ENCODE measurements at regions not wholly inside any gene's neighbourhood (a gene's known extent, or its start where the extent isn't known, plus 50 kb on each side); places are given as distances from the start of the nearest gene placed in this dataset.

DNA sequence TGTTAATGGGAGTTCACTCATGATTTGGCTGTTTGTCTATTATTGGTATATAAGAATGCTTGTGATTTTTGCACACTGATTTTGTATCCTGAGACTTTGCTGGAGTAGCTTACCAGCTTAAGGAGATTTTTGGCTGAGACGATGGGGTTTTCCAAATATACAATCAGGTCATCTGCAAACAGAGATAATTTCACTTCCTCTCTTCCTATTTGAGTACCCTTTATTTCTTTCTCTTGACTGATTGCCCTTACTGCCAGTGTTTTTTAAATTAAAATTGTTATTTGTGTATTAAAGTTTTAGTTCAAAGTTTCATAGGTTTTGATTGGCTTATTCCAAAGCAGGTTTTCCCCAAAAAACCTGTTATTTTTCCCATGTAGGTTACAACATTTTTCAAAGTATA lies 390.5 kb upstream of the RBMS3 start:
- FAIRE-seq (no peak), DNase-seq (ENCODE audit: low spot score) (no peak)

DNA sequence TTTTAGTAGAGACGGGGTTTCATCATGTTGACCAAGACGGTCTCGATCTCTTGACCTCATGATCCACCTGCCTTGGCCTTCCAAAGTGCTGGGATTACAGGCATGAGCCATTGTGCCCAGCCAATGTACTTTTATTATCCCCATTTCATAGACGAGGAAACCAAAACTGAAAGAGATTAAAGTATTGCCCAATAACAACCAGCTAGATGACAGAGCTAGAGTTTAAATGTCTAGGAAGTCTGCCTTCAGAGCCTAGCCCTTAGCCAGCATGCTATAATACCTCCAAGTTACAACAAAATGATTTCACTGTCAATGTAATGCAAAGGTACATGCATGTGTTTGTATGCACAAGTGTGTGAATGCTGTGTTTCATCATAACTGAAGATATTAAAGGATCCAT lies 389.4 kb upstream of the RBMS3 start:
- no peak for DNase-seq (ENCODE audit: low spot score)
- no peak for FAIRE-seq

DNA sequence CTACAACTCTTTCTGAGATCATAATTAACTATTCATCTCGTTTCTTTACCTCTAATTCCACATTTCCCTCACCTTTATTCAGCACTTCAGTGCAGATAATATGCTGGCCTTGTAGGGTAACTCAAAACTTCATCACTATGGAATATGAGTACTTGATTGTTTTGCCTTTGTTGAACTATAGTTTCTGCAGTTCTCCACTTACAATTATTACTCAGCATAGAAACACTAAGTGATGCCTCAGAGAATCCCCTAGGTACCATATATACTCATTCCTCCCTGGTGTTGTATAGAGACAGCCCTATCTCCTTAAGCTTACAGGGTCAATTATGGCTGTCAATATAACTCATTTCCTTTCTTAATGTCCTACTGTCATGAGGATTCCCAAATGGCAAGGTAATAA lies 380.6 kb upstream of the RBMS3 start:
- FAIRE-seq (no peak), DNase-seq (ENCODE audit: low spot score) (no peak)

DNA sequence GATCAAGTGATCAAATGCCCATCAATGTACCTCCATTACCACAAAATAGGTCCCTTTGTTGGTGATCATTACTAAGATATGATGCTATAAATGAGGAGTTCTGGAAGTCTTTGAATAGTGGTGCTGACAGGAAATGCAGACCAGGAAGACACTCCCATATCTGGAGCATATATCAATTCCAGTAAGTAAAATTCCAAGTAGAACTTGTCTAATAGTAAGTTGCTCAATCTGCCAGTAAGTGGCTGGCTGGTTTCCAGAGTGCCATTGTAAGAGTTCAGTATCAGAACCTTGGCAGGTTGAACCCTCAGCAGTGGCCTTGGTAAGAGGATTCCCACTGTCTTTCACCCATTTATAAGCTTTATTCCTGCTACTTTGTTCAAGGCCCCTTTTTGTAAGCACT lies 379.9 kb upstream of the RBMS3 start:
- DNase-seq (ENCODE audit: low spot score), result no peak
- no peak for FAIRE-seq

DNA sequence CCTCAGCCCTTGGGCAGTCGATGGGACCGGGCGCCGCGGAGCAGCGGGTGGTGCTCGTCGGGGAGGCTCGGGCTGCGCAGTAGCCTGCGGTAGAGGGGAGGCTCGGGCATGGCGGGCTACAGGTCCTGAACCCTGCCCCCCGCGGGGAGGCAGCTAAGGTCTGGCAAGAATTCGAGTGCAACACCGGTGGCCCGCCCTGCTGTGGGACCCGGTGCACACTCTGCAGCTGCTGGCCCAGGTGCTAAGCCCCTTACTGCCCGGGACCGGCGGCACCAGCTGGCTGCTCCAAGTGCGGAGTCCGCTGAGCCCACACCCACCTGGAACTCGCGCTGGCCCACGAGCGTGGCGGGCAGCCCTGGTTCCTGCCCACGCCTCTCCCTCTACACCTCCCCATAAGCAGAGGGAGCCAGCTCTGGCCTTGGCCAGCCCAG lies 377.7 kb upstream of the RBMS3 start:
- DNase-seq (ENCODE audit: low spot score), result no peak
- no peak for FAIRE-seq

DNA sequence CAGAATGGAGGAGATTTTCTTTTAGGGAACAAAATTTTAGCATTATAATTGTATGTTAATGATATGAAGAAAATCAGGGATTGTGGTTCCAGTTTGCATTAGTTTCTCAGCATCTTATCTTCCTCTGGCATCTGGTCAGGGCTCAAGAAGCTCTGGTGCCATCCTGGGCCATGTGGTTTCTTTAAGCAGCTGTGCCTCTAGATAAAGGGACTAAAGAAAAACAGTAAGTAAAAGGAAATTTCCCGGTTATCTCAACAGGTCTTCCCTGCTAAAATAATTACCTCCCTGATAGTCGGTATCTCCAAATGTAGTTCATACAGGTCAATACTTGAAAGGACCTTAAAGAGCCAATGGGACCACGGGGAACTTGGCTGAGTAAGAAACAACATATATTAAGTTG lies 375.1 kb upstream of the RBMS3 start:
- FAIRE-seq, result no peak
- no peak for DNase-seq (ENCODE audit: low spot score)

DNA sequence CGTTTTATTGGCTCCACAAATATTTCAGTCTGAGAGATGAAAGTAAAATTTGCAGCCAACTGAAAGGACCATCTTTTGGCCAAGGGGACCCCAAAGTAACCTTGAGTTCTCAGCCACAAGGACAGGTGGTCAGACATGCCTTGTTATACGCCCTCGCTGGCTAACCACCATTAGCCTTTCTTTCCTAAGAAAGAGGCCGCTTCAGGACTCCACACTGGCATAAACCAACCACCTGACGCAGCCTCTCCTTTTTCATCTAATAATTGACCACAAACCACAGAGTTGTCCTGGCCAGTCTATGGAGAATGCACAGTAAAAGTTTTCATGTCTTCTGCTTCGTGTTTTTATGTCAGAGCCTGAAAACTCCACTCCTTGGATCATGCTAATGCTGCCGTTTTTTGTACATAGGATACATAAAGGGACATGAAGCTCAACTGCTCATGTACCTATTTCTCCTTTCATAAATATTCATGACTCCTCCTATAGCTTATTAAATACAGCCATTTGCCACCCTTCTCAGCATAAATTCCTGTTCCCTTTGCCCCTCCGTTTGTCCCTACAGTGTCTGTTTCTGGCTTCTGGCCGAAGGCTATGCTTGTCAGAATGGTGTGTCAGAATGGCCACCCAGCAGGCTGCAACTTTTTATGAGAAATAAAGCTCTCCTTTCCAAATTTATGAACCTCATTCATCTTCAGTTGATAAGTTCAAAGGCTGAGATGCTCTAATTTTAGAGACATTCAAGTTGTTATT lies 374.1 kb upstream of the RBMS3 start:
- no peak for DNase-seq (ENCODE audit: low spot score)
- no peak for FAIRE-seq

DNA sequence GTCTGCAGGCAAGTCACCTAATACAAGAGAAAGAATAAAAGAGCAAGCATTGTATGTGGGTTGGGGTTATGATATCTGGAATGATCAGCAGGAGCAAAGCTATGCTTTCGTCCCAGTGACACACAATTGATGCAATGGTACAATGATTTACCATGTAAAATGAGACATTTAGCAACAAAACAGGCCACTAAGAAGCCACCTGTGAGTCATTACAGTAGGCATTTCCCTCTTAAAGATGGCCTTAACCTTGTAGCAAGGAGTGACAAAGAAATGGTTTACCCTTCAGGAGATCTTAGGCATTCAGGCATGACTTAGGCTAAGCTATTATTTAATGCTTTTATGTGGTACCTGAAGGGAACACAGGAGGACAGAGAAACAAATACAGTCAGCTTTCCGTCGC lies 373.3 kb upstream of the RBMS3 start:
- no peak for DNase-seq (ENCODE audit: low spot score)
- FAIRE-seq, result no peak

DNA sequence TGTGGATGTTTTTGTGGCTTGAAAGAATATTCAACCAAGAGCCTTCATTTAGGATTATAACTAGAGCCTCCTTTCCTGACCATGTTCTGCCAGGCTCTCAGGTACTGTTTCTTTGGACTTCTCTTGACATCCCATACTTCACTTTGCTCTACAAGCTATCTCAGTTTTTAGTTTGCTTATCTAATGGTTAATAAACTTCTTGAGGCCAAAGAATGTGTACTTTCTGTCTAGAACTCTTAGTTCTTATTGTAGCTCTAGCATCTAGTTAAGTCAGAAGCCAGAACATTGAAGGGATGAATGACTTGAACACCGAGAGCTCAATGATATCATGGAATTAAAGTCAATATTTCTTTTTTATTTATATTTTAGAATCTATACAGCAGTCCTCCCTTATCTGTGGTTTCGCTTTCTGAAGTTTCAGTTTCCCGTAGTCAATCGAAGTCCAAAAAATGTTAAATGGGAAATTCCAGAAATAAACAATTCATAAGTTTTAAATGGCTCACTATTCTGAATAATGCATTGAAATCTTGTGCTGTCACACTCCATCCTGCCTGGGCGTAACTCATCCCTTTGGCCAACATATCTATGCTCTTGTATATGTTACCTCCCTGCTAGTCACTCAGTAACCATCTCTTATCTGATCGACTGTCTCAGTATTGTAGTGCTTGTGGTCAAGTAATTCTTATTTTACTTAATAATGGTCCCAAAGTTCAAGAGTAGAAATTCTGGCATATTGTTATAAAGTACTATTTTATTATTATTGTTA lies 368.6 kb upstream of the RBMS3 start:
- FAIRE-seq (no peak), DNase-seq (ENCODE audit: low spot score) (no peak)

DNA sequence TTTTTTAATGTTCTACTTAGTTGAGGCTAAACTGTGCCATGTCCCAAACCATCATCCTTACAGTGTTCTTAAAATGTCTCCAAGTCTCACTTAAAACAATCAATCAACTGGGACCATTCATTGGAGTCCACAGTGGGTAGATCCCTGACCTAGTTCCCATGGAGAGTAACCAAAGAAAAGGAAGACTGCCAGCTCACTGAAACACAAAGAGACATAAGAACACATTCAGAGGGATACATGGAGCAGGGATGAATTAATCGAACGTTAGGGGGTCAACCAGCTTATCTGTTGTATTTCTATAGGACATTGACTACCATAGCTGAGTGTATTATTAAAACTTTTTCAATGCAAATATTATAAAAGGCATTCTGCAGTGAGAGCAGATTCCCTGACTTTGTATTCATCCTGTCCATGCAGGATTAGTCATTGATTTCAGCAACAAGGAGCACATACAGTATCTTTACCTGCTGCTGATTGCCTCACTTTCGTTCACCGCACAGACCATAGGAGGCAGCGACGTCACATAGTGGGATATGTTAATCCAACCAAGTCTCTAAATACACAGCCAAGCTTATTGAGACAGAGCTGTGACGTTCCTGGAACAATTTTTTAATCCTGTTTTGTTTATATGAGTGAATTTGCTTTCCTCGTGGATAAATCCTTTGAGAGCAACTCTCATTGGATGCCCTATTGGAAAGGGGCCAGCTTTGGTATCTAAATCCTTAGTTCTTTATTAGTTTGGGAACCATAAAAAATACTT lies 364.9 kb upstream of the RBMS3 start:
- DNase-seq (ENCODE audit: low spot score) (peak; percentile 29), FAIRE-seq (no peak)

DNA sequence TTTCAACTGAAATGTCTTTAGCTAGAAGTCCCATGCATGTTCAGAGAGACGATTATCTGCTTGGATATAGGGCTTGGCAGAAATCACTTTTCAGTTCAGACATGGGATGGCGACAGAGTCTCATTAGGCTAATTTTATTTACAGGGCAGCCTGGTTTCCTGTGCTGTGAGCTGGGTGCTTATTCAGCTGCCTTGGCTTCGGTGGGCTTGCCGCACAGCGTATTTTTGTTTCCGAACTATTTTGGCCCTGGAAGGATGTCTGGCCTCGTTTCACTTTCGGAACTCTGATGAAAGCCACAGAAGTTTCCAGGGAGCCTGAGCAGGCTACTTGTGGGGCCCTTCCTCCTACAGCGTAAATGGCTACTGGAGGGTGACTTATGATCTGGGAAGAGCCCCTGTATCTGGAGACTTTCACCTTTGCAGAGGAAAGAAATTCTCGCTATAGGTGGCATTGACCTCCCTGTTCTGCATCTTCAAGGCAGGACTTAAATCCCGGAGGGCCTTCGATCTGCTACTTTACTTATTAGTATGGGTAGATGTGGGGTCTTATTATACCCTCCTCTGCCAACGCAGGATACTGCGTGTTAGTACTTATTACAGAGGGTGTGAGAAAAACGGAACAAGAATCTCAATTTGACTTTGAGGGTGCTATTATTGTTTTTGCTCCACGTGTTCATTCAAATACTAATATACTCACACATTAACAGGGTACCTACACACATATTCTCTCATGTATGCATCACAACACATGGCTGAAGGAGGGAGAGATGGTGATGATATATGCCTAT lies 364.0 kb upstream of the RBMS3 start:
- DNase-seq (ENCODE audit: low spot score) (peak; percentile 59), FAIRE-seq (no peak)

DNA sequence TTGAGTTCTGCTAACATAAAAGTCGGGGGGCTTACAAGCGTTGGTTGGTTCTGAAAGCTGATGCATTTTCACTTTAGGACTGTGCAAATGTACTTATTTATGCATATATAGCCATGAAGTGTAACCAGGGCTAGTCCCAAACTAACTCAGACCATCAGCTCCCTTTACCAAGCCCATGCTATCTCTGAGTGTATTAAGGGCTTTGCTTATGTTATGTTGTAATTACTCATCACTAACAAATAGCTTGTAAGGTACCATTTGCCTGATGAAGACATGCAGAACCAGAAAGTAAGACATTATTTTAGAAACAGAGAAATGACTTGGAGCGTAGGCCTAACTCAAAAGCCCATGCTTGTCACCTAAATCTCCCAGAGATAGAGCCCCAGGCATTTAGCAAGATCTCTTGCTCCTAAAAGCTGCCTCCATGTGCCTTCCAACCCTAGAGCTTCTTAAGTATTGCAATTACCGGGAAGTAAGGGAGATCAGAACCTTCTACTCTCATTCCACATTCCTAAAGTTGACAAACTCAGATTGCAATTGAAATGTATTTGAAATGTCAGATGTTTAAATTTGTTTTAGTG lies 362.9 kb upstream of the RBMS3 start:
- FAIRE-seq (no peak), DNase-seq (ENCODE audit: low spot score) (no peak)

DNA sequence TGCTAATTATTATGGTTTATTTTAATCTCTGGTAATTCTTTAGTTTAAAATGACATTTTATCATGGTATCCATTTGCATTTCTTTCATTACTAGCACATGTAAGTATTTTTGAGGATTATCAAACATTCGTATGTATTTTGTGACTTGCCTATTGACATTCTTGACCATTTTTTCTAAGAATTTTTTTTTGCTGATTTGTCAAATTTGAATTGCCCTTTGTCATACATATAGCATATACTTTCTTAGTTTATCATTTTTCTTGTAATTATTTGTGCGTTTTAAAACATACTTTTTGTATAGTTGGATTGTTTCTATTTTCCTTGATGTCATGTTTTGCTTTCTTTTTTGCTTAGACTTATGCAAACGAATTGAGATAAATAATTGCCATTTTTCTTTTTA lies 358.5 kb upstream of the RBMS3 start:
- FAIRE-seq, result no peak
- DNase-seq (ENCODE audit: low spot score), result no peak

DNA sequence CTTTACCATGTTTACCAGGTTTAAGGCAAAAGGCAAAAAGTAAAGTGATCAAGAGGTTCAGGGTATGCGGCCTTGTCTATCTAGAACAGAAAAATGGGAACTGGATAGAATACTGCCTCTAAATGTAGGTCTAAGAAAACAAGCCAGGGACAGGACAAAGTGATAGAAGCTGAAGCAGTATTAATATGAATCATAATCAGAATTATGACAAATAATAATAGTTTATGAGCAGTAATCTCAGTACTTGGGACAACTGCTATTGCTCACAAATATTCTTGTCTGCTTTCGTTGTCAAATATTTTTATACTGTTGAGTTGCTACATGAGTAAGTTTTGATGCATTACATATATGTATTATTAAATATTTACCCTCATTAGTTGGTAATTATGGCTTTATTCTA lies 356.9 kb upstream of the RBMS3 start:
- FAIRE-seq (no peak), DNase-seq (ENCODE audit: low spot score) (no peak)

DNA sequence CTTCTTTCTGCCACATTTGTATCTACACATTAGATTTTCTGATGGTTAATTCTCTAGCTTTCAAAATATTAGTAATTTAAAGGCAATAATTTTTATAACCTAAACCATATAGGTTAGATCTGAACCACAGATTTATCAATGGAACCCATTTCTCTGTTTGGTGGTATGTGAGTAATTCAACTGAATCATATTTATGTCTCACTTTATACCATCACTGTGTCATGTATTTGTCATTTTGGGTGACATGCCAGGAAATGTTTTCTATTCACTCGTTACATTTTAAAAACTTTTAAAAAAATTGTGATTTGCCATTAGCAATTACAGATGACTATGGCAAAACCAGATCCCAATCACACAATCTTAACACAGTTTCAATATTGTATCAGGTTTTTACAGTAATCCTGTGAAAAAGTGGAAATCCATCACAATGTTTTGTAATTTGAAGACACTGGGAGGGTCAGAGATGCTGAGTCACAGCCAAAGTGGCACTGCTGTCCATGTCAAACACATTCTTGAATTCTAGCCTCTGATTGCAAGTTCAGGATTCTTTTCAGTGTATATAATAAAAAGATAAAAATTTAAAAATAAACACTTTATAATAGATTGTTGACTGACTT lies 356.0 kb upstream of the RBMS3 start:
- DNase-seq (ENCODE audit: low spot score) (no peak), FAIRE-seq (peak; percentile 17)

DNA sequence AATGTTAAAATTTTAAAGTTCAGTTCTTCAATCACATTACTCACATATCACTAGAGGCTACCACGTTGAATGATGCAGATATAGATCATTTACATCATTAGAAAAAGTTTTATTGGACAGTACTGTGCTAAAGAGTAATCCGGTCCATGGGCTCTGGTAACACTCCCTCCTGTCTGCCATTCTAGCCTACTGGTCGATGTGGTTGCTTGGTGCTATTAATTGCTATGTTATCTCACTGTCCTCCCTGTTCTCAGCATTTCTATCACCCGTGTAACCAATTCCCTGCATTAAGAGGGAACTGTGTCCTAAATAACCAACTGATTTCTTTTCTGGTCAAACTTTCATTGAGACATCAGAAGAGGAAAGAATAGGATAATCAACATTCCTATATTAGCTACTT lies 347.5 kb upstream of the RBMS3 start:
- FAIRE-seq (no peak), DNase-seq (ENCODE audit: low spot score) (no peak)

DNA sequence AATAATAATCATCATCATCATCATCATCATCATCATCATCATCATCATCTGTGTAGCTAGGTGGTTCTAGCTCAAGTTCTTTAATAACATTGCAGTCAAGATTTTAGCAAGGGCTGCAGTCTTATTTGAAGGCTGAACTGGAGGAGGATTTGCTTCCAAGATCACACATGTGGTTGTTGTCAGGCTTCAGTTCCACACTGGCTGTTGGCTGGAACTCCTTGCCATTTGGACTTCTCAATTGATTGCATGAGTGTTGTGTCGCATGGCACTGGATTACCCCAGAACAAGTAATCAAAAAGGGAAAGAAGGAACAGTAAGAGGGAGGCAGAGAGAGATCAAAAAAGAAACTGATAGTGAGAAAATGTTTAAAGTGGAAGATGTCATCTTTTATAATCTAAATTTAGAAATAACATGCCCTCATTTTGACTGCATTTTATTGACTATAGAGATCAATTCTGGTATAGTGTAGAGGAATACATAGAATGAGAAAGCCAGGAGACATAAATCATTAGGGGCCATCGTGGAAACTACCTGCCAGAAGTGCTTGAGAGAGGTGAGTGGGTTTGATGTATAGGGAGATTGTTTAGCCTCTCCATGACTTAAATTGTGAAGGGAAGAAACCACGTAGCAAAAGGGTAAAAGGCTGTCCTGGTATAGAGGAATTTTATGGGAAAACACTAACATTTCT lies 346.6 kb upstream of the RBMS3 start:
- FAIRE-seq (no peak), DNase-seq (ENCODE audit: low spot score) (no peak)

DNA sequence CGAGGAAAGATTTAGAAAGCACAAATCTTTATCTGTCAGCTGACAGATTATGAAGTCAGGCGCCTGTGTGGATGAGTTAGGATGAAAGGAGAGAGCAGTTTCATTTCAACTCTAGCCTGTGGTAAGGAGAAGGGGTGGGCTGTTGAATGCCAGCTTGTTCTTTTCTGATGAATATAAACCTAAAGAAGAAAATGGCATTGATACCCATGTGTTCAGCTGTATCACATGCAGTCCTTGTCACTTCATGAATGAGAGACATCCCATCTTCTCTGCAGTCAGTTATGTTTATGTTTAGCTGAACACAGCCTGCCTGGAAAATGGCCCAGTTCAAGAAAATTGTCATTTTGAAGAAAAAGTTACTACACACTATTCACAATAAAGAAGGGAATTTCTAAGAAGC lies 345.7 kb upstream of the RBMS3 start:
- no peak for FAIRE-seq
- no peak for DNase-seq (ENCODE audit: low spot score)

DNA sequence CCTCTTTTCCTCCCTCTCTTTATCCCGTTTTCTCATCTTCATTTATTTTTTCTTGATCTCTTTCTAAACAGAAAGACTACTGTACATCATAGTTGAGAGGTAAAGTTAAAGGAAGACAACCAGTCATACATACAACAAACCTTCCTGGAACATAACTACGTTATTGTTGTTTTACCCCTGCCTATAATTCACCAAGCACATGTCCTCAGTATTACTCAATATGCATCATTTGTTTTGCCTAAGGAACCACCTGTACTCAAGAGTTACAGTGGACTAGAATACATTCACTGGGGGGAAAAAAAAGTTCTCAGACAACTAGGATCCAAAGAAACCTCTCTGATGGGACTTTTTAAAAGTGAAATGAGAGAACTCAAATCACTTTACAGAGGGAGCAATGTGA lies 344.7 kb upstream of the RBMS3 start:
- no peak for DNase-seq (ENCODE audit: low spot score)
- no peak for FAIRE-seq

DNA sequence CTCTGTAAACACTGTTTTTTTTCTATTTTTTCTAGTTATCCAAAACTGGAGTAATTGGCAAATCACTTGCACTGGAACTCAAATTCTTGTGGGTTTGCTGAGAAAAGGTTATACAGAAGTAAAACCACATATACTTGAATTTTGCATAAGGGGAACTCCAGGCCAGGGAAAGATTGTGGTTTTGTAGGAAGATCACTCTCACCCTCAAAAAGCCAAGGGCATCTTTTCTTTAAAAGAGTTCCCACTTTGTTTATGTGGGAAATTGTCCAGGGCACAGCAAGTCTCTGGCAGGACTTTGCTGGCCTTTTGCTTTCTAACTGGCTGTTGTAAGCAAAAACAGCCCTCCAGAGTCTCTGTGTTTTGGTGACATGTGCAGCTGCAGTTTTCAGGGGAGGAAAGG lies 340.3 kb upstream of the RBMS3 start:
- no peak for FAIRE-seq
- no peak for DNase-seq (ENCODE audit: low spot score)

Measured in urothelium cell line (cell line).